ENCODE measurements at regions not wholly inside any gene's neighbourhood (a gene's known extent, or its start where the extent isn't known, plus 50 kb on each side); places are given as distances from the start of the nearest gene placed in this dataset.

GRCh38 chr16:8204769-8205168 is 385.5 kb downstream of the TMEM114 start:
- Histone ChIP-seq H3K9me3 (ENCODE audit: control insufficient read depth in 1 of 2, insufficient read depth in 1 of 2, low read length in 2 of 2) (peaks cover 0 to 5% of the 10 kb centered on the region in 2 experiments), H3K4me3 (ENCODE audit: low read length) (no peak overlapping the region), H3K27me3 (ENCODE audit: control insufficient read depth in 1 of 2, insufficient read depth in 2 of 2, low read length in 2 of 2) (no peaks in the 10 kb centered on the region), H3K27ac (ENCODE audit: low read depth in 1 of 2, low read length in 2 of 2) (no peak overlapping the region), H3K36me3 (ENCODE audit: insufficient read depth, low read length) (no peaks in the 10 kb centered on the region), H3K4me1 (ENCODE audit: insufficient read depth, low read length) (no peaks in the 10 kb centered on the region)
- intact Hi-C loops (cut with DNase I, micrococcal nuclease): no loop called here
- Mint-ChIP-seq H3K4me3 (no peak overlapping the region), H3K4me1 (ENCODE audit: low read depth) (no peaks in the 10 kb centered on the region), H3K27me3 (no peaks in the 10 kb centered on the region), H3K9me3 (peaks cover 8% of the 10 kb centered on the region), H3K27ac (no peak overlapping the region), H3K36me3 (ENCODE audit: low read depth) (no peaks in the 10 kb centered on the region)
- POLR2A ChIA-PET: no interaction called here
- ATAC-seq (ENCODE audit: poor library complexity): no peak
- CTCF ChIA-PET: no interaction called here
- no peak for DNase-seq
- no peak for TF ChIP-seq CTCF (IDR thresholded peaks at IDR 0.05)

- ATAC-seq (ENCODE audit: poor library complexity) (no peak), DNase-seq (no peak)
- no peak for TF ChIP-seq CTCF (IDR thresholded peaks at IDR 0.05)
- ChIA-PET POLR2A (no interaction called here), CTCF (no interaction called here)
- Histone ChIP-seq H3K4me1 (ENCODE audit: insufficient read depth, low read length) (no peaks in the 10 kb centered on the region), H3K36me3 (ENCODE audit: insufficient read depth, low read length) (no peaks in the 10 kb centered on the region), H3K27me3 (ENCODE audit: control insufficient read depth in 1 of 2, insufficient read depth in 2 of 2, low read length in 2 of 2) (no peaks in the 10 kb centered on the region), H3K4me3 (ENCODE audit: low read length) (no peak overlapping the region), H3K9me3 (ENCODE audit: control insufficient read depth in 1 of 2, insufficient read depth in 1 of 2, low read length in 2 of 2) (peaks cover 0 to 5% of the 10 kb centered on the region in 2 experiments), H3K27ac (ENCODE audit: low read depth in 1 of 2, low read length in 2 of 2) (no peak overlapping the region)
- intact Hi-C loops (cut with DNase I, micrococcal nuclease): no loop called here
- Mint-ChIP-seq H3K4me3 (no peak overlapping the region), H3K4me1 (ENCODE audit: low read depth) (no peaks in the 10 kb centered on the region), H3K27ac (no peak overlapping the region), H3K36me3 (ENCODE audit: low read depth) (no peaks in the 10 kb centered on the region), H3K27me3 (no peaks in the 10 kb centered on the region), H3K9me3 (peaks cover 8% of the 10 kb centered on the region)
Observed at GRCh38 chr16:8204096-8204495, 386.2 kb downstream of the TMEM114 start.

- no peaks in the 10 kb centered on the region for H3K36me3 Mint-ChIP-seq (ENCODE audit: low read depth)
- no peak for TF ChIP-seq CTCF (IDR thresholded peaks at IDR 0.05)
- no peak for DNase-seq
- no peaks in the 10 kb centered on the region for H3K4me1 Mint-ChIP-seq (ENCODE audit: low read depth)
- H3K4me3 ChIP-seq (ENCODE audit: low read length): no peak overlapping the region
- no peak for ATAC-seq (ENCODE audit: poor library complexity)
- no peaks in the 10 kb centered on the region for H3K4me1 ChIP-seq (ENCODE audit: insufficient read depth, low read length)
- H3K9me3 ChIP-seq (ENCODE audit: control insufficient read depth in 1 of 2, insufficient read depth in 1 of 2, low read length in 2 of 2): peaks cover 0 to 5% of the 10 kb centered on the region in 2 experiments
- H3K27ac Mint-ChIP-seq: no peak overlapping the region
- H3K36me3 ChIP-seq (ENCODE audit: insufficient read depth, low read length): no peaks in the 10 kb centered on the region
- H3K27me3 Mint-ChIP-seq: no peaks in the 10 kb centered on the region
- no peaks in the 10 kb centered on the region for H3K27me3 ChIP-seq (ENCODE audit: control insufficient read depth in 1 of 2, insufficient read depth in 2 of 2, low read length in 2 of 2)
- H3K27ac ChIP-seq (ENCODE audit: low read depth in 1 of 2, low read length in 2 of 2): no peak overlapping the region
- CTCF ChIA-PET: no interaction called here
- intact Hi-C loops (cut with DNase I, micrococcal nuclease): no loop called here
- POLR2A ChIA-PET: no interaction called here
- peaks cover 6% of the 10 kb centered on the region for H3K9me3 Mint-ChIP-seq
- no peak overlapping the region for H3K4me3 Mint-ChIP-seq
Observed at GRCh38 chr16:8203101-8203500, 387.2 kb downstream of the TMEM114 start.

Measured in CD4-positive, alpha-beta T cell (primary cell).